ENCODE measurements at regions not wholly inside any gene's neighbourhood (a gene's known extent, or its start where the extent isn't known, plus 50 kb on each side); places are given as distances from the start of the nearest gene placed in this dataset.

DNA sequence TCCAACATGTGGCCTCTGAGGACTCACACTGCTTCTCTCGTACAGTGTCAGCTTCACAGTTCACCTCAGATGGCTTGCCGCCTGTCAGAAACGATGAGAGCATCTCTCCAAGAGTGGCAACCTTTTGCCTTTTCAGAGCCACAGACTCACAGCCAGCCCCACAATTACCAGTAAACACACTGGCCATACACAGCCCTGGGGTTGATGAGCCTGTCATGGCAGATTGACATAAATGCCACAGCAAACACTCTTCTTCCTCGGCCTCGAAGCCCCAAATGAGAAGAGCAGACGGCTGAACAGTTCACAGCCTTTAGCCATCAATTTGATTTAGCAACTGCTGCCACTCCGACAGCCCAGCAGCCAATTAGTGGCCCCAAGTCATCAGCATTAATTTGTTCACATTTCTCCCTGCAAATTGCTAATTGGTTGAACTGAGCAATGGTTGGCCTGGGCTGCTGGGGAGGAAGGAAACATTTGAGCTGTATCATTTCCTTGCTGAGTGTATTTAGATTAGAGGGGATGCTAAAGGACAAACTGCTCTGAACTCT, 1142.9 kb downstream of the SORCS3 start:
- CTCF ChIA-PET, result no interaction called here
- TF ChIP-seq ELF4 (IDR thresholded peaks at IDR 0.05) (no peak), FOXK2 (IDR thresholded peaks at IDR 0.05) (no peak), HDGF (IDR thresholded peaks at IDR 0.05; ENCODE audit: borderline replicate concordance) (no peak)
- TF ChIP-seq, protein P1, sequence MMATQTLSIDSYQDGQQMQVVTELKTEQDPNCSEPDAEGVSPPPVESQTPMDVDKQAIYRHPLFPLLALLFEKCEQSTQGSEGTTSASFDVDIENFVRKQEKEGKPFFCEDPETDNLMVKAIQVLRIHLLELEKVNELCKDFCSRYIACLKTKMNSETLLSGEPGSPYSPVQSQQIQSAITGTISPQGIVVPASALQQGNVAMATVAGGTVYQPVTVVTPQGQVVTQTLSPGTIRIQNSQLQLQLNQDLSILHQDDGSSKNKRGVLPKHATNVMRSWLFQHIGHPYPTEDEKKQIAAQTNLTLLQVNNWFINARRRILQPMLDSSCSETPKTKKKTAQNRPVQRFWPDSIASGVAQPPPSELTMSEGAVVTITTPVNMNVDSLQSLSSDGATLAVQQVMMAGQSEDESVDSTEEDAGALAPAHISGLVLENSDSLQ (IDR thresholded peaks at IDR 0.05), result no peak
- POLR2A ChIA-PET, result no interaction called here
- no peak for DNase-seq (ENCODE audit: extremely low spot score)

DNA sequence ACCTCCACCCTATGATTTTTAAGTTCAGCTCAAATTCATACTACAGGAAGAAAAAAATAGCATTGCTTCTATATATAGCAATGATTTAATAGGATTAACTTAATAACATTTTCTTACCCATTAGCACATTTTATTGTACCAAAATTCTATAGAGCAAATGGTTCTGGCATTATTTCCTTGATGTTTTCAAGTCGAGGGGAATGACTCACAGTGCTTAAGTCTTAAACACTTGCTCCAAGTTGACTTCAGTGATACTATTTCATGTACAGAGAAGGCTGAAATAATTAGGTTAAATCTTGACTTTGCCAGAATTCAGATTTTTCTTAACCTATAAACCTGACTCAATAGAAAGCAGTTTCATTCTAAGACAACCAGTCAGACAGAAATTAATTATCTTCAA, 1133.8 kb downstream of the SORCS3 start:
- ChIA-PET POLR2A (no interaction called here), CTCF (no interaction called here)
- TF ChIP-seq ARNT (IDR thresholded peaks at IDR 0.05) (no peak), FOXA1 (IDR thresholded peaks at IDR 0.05) (no peak), LEF1 (IDR thresholded peaks at IDR 0.05; ENCODE audit: borderline replicate concordance) (no peak), BHLHE40 (IDR thresholded peaks at IDR 0.05; ENCODE audit: borderline replicate concordance) (no peak), L3MBTL2 (conservative IDR thresholded peaks at IDR 0.05) (no peak), HDGF (IDR thresholded peaks at IDR 0.05; ENCODE audit: borderline replicate concordance) (no peak), FOXM1 (IDR thresholded peaks at IDR 0.05; ENCODE audit: borderline replicate concordance) (no peak), TARDBP (IDR thresholded peaks at IDR 0.05) (no peak), ELF4 (IDR thresholded peaks at IDR 0.05) (no peak), ZNF384 (IDR thresholded peaks at IDR 0.05) (no peak), CTBP1 (IDR thresholded peaks at IDR 0.05; ENCODE audit: borderline replicate concordance) (no peak), NFRKB (IDR thresholded peaks at IDR 0.05) (no peak), SUZ12 (IDR thresholded peaks at IDR 0.05) (no peak), FOXK2 (IDR thresholded peaks at IDR 0.05) (no peak), SP1 (IDR thresholded peaks at IDR 0.05) (no peak)
- TF ChIP-seq, protein P1 (IDR thresholded peaks at IDR 0.05), result no peak
- DNase-seq (ENCODE audit: extremely low spot score), result no peak

DNA sequence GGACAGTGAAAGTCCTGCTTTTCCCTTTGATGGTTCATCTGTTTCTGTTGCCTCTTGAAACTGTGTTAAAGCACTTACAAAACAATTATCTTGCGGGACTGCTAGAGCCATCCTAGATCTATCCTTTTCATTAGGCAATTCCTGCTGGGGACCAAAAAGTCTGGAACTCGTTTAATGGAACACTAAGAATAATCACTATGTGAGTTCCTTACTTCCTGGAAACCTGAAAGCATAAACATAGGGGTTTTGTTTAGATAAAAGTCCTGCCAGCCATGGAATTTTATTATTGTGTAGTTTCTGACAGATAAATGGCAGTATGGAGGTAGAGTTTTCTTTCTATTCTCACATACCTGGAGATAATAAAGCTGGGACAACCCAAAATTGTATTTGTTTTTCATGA, 1133.3 kb downstream of the SORCS3 start:
- POLR2A ChIA-PET, result no interaction called here
- CTCF ChIA-PET, result no interaction called here
- TF ChIP-seq, protein P1 (IDR thresholded peaks at IDR 0.05), result no peak
- TF ChIP-seq ARNT (IDR thresholded peaks at IDR 0.05) (no peak), LEF1 (IDR thresholded peaks at IDR 0.05; ENCODE audit: borderline replicate concordance) (no peak), FOXK2 (IDR thresholded peaks at IDR 0.05) (no peak), SP1 (IDR thresholded peaks at IDR 0.05) (no peak), L3MBTL2 (conservative IDR thresholded peaks at IDR 0.05) (no peak), ELF4 (IDR thresholded peaks at IDR 0.05) (no peak), TARDBP (IDR thresholded peaks at IDR 0.05) (no peak), FOXM1 (IDR thresholded peaks at IDR 0.05; ENCODE audit: borderline replicate concordance) (no peak), SUZ12 (IDR thresholded peaks at IDR 0.05) (no peak)
- DNase-seq (ENCODE audit: extremely low spot score), result no peak

DNA sequence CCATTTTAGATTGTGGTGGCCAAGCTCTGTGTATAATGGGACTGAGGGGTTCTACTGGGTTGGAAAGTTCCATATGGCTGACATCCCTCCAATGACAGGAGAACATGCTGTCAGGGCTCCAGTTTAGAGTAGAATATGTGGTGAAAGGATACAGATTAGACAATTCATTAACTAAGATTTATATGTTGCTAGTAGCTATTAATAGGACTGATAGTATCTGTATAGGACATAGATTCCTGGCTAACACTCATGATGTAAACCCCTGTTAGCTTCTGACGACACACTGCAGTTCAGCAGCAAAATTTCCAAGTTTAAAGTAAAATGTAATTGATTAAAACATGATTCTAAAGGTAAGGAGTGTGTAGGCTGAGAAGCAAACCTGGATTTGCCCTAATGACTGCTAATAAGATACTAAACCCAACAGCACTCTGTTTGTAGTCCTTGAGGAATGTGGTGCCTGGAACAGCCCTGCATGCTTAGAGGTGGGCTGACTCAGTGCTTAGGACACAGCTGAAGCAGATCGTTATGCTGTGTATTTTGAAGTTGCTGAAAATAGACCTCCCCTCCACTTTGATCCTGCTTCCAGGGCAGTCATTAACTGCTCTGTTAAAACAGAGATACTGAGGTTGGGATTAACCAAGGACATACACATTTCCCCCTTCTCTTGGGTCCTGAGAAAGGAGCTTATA, 1129.6 kb downstream of the SORCS3 start:
- TF ChIP-seq, protein P1 (IDR thresholded peaks at IDR 0.05), result no peak
- DNase-seq (ENCODE audit: extremely low spot score), result no peak
- ChIA-PET CTCF (interaction anchor here (0.5 kb wide), 1 partner anchor 708 kb away, joined by 3 read pairs; no protein-coding TSS in a partner anchor), POLR2A (no interaction called here)

DNA sequence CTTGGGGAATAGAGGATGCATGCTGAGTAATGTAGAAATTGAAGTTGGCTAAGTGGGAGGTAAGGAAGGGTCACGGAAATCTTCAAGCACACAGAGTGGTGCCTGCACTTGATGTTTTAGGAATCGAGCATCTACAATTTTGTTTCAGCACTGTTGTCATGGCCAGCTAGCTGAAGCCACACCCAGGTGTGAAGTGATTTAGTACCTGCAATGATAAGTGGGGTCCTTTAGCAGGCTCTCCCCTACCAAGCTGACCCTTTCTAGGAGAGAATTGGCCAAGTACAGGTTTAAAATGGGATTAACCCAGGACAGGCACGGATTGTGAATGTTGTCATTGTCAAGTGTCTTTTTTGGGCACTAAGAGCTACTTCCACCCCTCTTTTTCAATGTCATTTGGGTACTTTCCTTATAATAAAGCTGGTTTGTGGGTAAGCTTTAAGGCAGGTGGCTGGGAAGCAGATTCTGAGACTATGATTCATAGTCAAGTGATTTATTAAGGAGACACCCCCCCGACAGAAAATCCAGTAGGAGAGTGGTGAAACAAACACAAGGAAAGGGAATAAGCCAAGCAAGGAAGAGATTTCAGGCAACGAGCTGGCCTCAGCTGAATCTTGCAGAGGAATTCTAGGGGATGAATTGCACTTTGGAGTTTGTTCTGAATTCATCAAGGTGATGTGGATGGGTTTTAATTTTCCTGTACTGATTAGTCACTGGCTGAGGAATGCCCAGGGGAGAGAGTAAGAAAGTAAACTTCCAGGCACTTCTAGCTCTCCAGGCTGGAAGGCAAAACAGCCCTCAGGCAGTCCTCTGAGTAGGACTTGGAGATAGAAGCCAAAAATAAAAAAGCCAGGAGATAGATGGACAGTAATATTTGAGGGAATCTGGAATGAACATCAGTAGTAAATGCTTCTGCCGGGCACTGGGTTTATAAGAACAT, 1128.4 kb downstream of the SORCS3 start:
- DNase-seq (ENCODE audit: extremely low spot score), result no peak
- ChIA-PET CTCF (no interaction called here), POLR2A (no interaction called here)
- TF ChIP-seq ARNT (IDR thresholded peaks at IDR 0.05) (no peak), LEF1 (IDR thresholded peaks at IDR 0.05; ENCODE audit: borderline replicate concordance) (no peak), SUZ12 (IDR thresholded peaks at IDR 0.05) (no peak), FOXA1 (IDR thresholded peaks at IDR 0.05) (no peak), FOXK2 (IDR thresholded peaks at IDR 0.05) (no peak), NFRKB (IDR thresholded peaks at IDR 0.05) (no peak), HDGF (IDR thresholded peaks at IDR 0.05; ENCODE audit: borderline replicate concordance) (no peak), L3MBTL2 (conservative IDR thresholded peaks at IDR 0.05) (no peak), FOXM1 (IDR thresholded peaks at IDR 0.05; ENCODE audit: borderline replicate concordance) (no peak)
- TF ChIP-seq, protein P1 (IDR thresholded peaks at IDR 0.05), result no peak

Data from HEK293T (cell line).